ENCODE measurements at regions not wholly inside any gene's neighbourhood (a gene's known extent, or its start where the extent isn't known, plus 50 kb on each side); places are given as distances from the start of the nearest gene placed in this dataset.

DNA sequence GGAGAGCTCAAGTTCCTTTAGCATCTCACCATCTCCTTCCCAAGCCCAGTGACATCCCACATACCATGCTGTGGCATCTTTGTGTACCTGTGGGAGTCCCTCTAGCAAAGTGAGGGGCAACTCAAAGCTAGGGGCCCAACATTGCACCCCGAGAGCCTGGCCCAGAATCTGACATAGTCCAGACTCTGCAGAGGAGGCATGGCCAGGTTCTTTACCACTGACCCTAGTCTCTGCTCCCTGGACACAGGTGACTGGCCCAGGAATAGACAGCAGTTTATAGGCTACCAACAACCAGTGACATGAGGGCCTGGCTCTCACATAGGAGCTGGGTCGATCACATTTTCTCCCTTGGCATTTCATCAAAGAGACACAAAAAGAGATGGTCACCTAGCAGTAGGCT, 444.0 kb upstream of the ZMIZ1 start:
- H3K27ac ChIP-seq (ENCODE audit: low read depth, low read length), result no peak overlapping the region
- no peaks in the 10 kb centered on the region for H3K9me3 ChIP-seq (ENCODE audit: control insufficient read depth, insufficient read depth, low read length)
- H3K27me3 ChIP-seq (ENCODE audit: control insufficient read depth, insufficient read depth, low read length), result peaks cover 7% of the 10 kb centered on the region
- CTCF ChIA-PET, result interaction anchor here (0.6 kb wide), 1 partner anchor 266 kb away, joined by 4 read pairs; no protein-coding TSS in a partner anchor
- DNase-seq (ENCODE audit: low read depth, low spot score), result no peak
- H3K4me3 ChIP-seq (ENCODE audit: low read depth, low read length), result no peak overlapping the region
- POLR2A ChIA-PET, result interaction anchor here (0.9 kb wide), 1 partner anchor 37 kb away, joined by 3 read pairs; no protein-coding TSS in a partner anchor
- TF ChIP-seq, protein P1, sequence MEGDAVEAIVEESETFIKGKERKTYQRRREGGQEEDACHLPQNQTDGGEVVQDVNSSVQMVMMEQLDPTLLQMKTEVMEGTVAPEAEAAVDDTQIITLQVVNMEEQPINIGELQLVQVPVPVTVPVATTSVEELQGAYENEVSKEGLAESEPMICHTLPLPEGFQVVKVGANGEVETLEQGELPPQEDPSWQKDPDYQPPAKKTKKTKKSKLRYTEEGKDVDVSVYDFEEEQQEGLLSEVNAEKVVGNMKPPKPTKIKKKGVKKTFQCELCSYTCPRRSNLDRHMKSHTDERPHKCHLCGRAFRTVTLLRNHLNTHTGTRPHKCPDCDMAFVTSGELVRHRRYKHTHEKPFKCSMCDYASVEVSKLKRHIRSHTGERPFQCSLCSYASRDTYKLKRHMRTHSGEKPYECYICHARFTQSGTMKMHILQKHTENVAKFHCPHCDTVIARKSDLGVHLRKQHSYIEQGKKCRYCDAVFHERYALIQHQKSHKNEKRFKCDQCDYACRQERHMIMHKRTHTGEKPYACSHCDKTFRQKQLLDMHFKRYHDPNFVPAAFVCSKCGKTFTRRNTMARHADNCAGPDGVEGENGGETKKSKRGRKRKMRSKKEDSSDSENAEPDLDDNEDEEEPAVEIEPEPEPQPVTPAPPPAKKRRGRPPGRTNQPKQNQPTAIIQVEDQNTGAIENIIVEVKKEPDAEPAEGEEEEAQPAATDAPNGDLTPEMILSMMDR (IDR thresholded peaks at IDR 0.05; ENCODE audit: low read depth, low read length), result no peak

DNA sequence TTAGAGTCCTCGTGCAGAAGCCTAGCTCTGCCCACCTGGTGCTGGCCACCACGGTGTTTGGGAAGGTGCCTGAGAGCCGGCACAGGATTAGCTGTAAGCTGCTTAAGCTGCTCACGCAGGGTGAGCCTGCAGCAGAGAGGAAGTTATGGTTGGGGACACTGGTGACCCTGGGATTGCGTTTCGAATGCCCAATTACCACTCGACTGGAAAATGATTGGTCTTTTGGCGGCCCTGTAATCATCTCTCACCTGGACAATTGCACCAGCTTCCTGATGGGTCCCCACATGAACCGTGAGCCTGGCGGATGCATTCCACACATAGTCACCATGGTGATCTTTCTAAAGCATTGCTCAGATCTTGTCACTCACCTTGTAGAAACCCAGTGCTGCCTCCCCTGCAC, 442.3 kb upstream of the ZMIZ1 start:
- peaks cover 4% of the 10 kb centered on the region for H3K27me3 ChIP-seq (ENCODE audit: control insufficient read depth, insufficient read depth, low read length)
- no peak for DNase-seq (ENCODE audit: low read depth, low spot score)
- TF ChIP-seq, protein P1 (IDR thresholded peaks at IDR 0.05; ENCODE audit: low read depth, low read length), result no peak
- H3K9me3 ChIP-seq (ENCODE audit: control insufficient read depth, insufficient read depth, low read length), result no peaks in the 10 kb centered on the region
- H3K27ac ChIP-seq (ENCODE audit: low read depth, low read length), result no peak overlapping the region
- H3K4me3 ChIP-seq (ENCODE audit: low read depth, low read length), result no peak overlapping the region
- ChIA-PET CTCF (no interaction called here), POLR2A (no interaction called here)

DNA sequence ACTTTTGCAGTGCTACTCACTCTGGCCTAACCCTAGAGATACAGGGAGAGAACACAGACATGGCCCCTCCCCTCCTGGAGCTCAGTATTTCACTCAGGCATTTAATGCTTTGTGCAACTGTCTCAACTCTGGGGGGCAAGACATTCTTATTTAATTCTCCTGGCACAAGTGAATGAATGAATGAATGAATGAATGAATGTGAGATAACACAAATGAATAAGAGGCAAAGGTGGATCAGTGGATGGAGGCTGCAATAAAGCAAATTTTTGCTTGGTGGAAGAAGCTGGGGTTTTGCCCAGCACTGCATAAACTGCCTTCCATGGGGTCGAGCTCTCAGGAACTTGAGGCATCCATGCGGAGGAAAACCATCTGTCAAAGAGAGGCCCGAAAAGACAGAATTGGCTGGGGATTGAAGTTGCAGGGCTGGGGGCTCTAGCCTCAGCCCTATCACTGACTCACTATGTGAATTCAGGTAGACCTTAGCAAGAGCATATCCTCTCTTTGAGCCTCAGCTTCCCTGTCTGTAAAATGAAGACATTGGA, 441.4 kb upstream of the ZMIZ1 start:
- H3K27ac ChIP-seq (ENCODE audit: low read depth, low read length), result no peak overlapping the region
- TF ChIP-seq, protein P1 (IDR thresholded peaks at IDR 0.05; ENCODE audit: low read depth, low read length), result no peak
- CTCF ChIA-PET, result no interaction called here
- H3K9me3 ChIP-seq (ENCODE audit: control insufficient read depth, insufficient read depth, low read length), result no peaks in the 10 kb centered on the region
- DNase-seq (ENCODE audit: low read depth, low spot score), result no peak
- no peak overlapping the region for H3K4me3 ChIP-seq (ENCODE audit: low read depth, low read length)
- H3K27me3 ChIP-seq (ENCODE audit: control insufficient read depth, insufficient read depth, low read length), result peaks cover 4% of the 10 kb centered on the region
- POLR2A ChIA-PET, result no interaction called here

DNA sequence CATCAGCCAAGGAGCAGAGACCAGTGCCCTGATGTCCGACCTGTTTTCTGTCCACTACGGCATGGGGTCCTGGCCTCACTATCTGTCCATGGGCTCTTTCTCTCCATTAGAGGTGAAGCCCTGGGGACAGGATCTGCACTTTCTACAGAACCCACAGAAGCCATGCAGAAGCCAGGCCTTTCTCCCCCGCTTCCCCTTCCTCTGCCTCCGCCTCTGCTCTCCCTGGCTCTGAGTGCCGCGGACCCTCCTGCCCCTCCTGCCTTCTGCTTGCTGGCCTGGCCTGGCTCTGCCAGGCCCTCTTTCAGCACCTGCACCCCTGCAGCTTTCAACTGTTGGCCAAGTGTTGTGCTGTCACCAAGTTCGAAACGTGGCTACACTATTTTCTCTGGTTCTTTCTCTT, 439.8 kb upstream of the ZMIZ1 start:
- H3K4me3 ChIP-seq (ENCODE audit: low read depth, low read length), result no peak overlapping the region
- ChIA-PET POLR2A (no interaction called here), CTCF (no interaction called here)
- no peaks in the 10 kb centered on the region for H3K9me3 ChIP-seq (ENCODE audit: control insufficient read depth, insufficient read depth, low read length)
- TF ChIP-seq, protein P1 (IDR thresholded peaks at IDR 0.05; ENCODE audit: low read depth, low read length), result no peak
- no peak for DNase-seq (ENCODE audit: low read depth, low spot score)
- peaks cover 4% of the 10 kb centered on the region for H3K27me3 ChIP-seq (ENCODE audit: control insufficient read depth, insufficient read depth, low read length)
- no peak overlapping the region for H3K27ac ChIP-seq (ENCODE audit: low read depth, low read length)

DNA sequence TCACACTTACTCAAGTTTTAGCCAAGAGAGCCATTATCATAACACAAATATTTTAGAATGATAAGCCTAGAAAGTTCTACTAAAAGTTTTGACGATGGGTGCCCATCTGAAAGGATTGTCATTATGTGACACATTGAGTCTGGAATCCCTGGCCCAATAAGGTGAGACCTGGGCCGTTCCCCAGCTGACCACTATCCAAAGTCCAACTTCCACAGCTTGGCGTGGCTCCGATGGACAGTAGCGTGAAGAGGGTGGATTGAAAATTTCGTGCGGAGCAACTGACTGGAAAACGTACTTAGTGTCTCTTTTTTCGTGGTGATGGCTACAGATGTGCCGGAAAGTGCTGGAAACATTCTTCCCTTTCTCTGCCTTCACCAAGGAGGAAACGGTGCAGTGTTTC, 439.0 kb upstream of the ZMIZ1 start:
- ChIA-PET POLR2A (no interaction called here), CTCF (no interaction called here)
- TF ChIP-seq, protein P1 (IDR thresholded peaks at IDR 0.05; ENCODE audit: low read depth, low read length), result no peak

More for the DNA sequence above, 439.0 kb upstream of the ZMIZ1 start:
- DNase-seq (ENCODE audit: low read depth, low spot score), result no peak
- Histone ChIP-seq H3K9me3 (ENCODE audit: control insufficient read depth, insufficient read depth, low read length) (no peaks in the 10 kb centered on the region), H3K27me3 (ENCODE audit: control insufficient read depth, insufficient read depth, low read length) (peaks cover 4% of the 10 kb centered on the region), H3K27ac (ENCODE audit: low read depth, low read length) (no peak overlapping the region), H3K4me3 (ENCODE audit: low read depth, low read length) (no peak overlapping the region)
